C4-2B (cell line): ENCODE measurements at regions not wholly inside any gene's neighbourhood (a gene's known extent, or its start where the extent isn't known, plus 50 kb on each side); places are given as distances from the start of the nearest gene placed in this dataset.

Source experiments
- CTCF ChIP-seq: fragments of 450-650 bp; conservative IDR thresholded peaks from 2 replicates; pipeline ENCODE4 v1.5.1; 2017; ENCODE audit warnings: mild to moderate bottlenecking
- ZFX ChIP-seq: fragments of 450-650 bp; IDR thresholded peaks from 2 replicates; pipeline ENCODE4 v1.6.1; 2017

DNA sequence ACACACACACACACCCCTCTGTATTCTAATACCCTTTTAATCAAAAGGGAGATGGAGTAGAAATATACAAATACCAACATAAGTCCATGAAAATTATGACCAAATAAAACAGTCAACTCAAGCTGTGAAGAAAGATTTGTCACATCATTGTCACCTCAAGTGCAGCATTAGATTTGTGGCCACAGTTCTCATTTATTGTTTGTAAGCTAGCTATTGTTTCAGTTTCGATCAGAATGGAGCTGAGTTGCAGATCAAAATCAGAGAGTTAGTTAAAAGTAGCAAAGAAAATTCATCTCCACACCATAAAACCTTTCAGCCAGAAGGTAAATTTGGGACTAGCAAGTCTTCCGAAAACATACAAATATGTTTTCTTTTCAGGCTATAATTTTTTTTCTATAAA is 267.7 kb upstream of the LMCD1 start:
- no peak for TF ChIP-seq CTCF
- TF ChIP-seq ZFX = no peak
